Spleen (tissue), 7 donors: ENCODE measurements at regions not wholly inside any gene's neighbourhood (a gene's known extent, or its start where the extent isn't known, plus 50 kb on each side); places are given as distances from the start of the nearest gene placed in this dataset.

Experiments used
- POLR2AphosphoS5 ChIP-seq, 3 donors: sonication (generic); formaldehyde crosslinking; IDR thresholded peaks; one replicate each; pipeline ENCODE4 v1.5.1; 2017; ENCODE audit warnings: antibody characterized with exemption in 3 of 3
- TF ChIP-seq, protein P1 (sequence below), 11 experiments: fragments of 200-600 bp in 7 of 11; fragments of 450-650 bp in 4 of 11; sonication (generic) in 4 of 11; IDR thresholded peaks in 8 of 11; conservative IDR thresholded peaks in 3 of 11; 1 replicate in 7 of 11; 2 replicates in 4 of 11; pipeline versions ENCODE4 v1.4.0 to v1.8.0; 2016 to 2021; ENCODE audit warnings: antibody characterized with exemption in 11 of 11, inconsistent platforms in 4 of 11, mild to moderate bottlenecking in 1 of 11
- donor health status: DM: no; HTN: no; CAD: no; lungs with moderate emphysema.
- donor health status: DM: no; HTN: no; CAD: no.
- donor health status: DM: no; HTN: no; CAD: no.

GRCh38 chr4:158411269-158411668 lies 110.4 kb upstream of the RXFP1 start:
- TF ChIP-seq POLR2AphosphoS5 (IDR thresholded peaks at IDR 0.05) = no peak
- TF ChIP-seq, protein P1, sequence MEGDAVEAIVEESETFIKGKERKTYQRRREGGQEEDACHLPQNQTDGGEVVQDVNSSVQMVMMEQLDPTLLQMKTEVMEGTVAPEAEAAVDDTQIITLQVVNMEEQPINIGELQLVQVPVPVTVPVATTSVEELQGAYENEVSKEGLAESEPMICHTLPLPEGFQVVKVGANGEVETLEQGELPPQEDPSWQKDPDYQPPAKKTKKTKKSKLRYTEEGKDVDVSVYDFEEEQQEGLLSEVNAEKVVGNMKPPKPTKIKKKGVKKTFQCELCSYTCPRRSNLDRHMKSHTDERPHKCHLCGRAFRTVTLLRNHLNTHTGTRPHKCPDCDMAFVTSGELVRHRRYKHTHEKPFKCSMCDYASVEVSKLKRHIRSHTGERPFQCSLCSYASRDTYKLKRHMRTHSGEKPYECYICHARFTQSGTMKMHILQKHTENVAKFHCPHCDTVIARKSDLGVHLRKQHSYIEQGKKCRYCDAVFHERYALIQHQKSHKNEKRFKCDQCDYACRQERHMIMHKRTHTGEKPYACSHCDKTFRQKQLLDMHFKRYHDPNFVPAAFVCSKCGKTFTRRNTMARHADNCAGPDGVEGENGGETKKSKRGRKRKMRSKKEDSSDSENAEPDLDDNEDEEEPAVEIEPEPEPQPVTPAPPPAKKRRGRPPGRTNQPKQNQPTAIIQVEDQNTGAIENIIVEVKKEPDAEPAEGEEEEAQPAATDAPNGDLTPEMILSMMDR (IDR thresholded peaks at IDR 0.05 in 8 of 11, conservative IDR thresholded peaks at IDR 0.05 in 3 of 11) = no peak
